Right atrium auricular region (tissue), 2 donors: ENCODE measurements at regions not wholly inside any gene's neighbourhood (a gene's known extent, or its start where the extent isn't known, plus 50 kb on each side); places are given as distances from the start of the nearest gene placed in this dataset.

Experiments
- DNase-seq: peaks from one replicate; pipeline ENCODE4 v3.0.0-alpha.2; 2019; ENCODE audit warnings: low spot score
- H3K27ac ChIP-seq, 2 donors: fragments of 200-600 bp; sonication (generic); 1 replicate in 1 of 2; 2 replicates in 1 of 2; pipeline ENCODE4 v1.5.1; 2016 to 2019
- H3K27me3 ChIP-seq, 2 donors: fragments of 200-600 bp; sonication (generic); one replicate each; pipeline versions ENCODE4 v1.5.1 to v1.6.0; 2017 to 2019
- H3K36me3 ChIP-seq: fragments of 200-600 bp; sonication (generic); one replicate; pipeline ENCODE4 v1.5.1; 2016
- H3K4me1 ChIP-seq, 2 donors: fragments of 200-600 bp; sonication (generic); one replicate each; pipeline versions ENCODE4 v1.5.1 to v1.6.0; 2017 to 2019
- H3K4me3 ChIP-seq, 2 donors: fragments of 200-600 bp; sonication (generic); 1 replicate in 1 of 2; 2 replicates in 1 of 2; pipeline ENCODE4 v1.5.1; 2017 to 2019; ENCODE audit warnings: mild to moderate bottlenecking in 1 of 2, moderate library complexity in 1 of 2
- H3K9me3 ChIP-seq, 2 donors: fragments of 200-600 bp; sonication (generic); one replicate each; pipeline ENCODE4 v1.5.1; 2019
- TF ChIP-seq, protein P1 (sequence below), 2 donors: fragments of 200-600 bp; sonication (generic); IDR thresholded peaks; one replicate each; pipeline ENCODE4 v1.5.1; 2019; ENCODE audit warnings: antibody characterized with exemption in 2 of 2

DNA sequence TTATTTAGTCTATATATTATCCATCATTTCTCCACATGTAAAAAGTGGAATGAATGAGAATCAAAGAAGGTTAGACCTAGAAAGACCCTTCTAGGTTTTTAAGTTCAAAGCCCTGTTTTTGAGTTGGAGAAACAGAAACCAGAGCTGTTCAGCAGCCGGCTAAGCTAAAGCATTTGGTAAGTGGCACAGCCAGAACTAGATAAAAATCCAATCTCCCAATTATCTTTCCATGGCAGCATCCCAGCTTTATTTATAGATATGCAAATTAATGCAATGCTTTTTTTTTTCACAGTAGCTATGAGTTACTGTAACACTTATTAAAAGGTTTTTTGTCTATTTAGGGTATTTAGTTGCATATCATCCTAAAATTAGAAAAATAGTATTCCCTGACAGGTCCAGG, 85.1 kb downstream of the NIBAN1 start:
- H3K9me3 ChIP-seq: no peaks in the 10 kb centered on the region
- H3K4me1 ChIP-seq: peaks cover 0 to 66% of the 10 kb centered on the region in 2 donors
- no peaks in the 10 kb centered on the region for H3K27me3 ChIP-seq
- DNase-seq: no peak
- H3K4me3 ChIP-seq: no peak overlapping the region
- TF ChIP-seq, protein P1, sequence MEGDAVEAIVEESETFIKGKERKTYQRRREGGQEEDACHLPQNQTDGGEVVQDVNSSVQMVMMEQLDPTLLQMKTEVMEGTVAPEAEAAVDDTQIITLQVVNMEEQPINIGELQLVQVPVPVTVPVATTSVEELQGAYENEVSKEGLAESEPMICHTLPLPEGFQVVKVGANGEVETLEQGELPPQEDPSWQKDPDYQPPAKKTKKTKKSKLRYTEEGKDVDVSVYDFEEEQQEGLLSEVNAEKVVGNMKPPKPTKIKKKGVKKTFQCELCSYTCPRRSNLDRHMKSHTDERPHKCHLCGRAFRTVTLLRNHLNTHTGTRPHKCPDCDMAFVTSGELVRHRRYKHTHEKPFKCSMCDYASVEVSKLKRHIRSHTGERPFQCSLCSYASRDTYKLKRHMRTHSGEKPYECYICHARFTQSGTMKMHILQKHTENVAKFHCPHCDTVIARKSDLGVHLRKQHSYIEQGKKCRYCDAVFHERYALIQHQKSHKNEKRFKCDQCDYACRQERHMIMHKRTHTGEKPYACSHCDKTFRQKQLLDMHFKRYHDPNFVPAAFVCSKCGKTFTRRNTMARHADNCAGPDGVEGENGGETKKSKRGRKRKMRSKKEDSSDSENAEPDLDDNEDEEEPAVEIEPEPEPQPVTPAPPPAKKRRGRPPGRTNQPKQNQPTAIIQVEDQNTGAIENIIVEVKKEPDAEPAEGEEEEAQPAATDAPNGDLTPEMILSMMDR (IDR thresholded peaks at IDR 0.05): no peak
- peaks cover 19% of the 10 kb centered on the region for H3K36me3 ChIP-seq
- peak overlapping the region; percentile 67 to 95 for H3K27ac ChIP-seq

DNA sequence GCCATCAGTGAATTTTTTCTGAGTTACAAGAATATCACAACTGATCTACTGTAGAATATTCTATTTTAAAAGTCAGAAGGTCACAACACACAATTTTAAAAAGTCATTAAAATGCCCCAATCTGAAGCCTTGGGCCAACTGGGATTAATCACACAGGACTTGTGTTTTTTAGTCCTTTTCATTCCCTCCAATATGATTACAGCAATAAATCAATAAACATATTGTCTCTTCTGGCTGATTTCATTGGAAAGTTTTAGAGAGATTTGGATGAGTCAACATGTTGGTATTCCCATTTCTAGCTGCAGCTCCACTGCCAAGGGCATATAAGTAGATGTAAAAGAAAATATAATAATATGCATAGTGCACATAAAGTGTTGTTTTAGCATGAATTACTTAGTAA, 85.8 kb downstream of the NIBAN1 start:
- Histone ChIP-seq H3K9me3 (no peaks in the 10 kb centered on the region), H3K36me3 (peaks cover 18% of the 10 kb centered on the region), H3K27me3 (no peaks in the 10 kb centered on the region), H3K4me1 (peaks cover 0 to 68% of the 10 kb centered on the region in 2 donors), H3K4me3 (no peak overlapping the region), H3K27ac (peak overlapping the region; percentile 67 to 95)
- no peak for DNase-seq
- TF ChIP-seq, protein P1 (IDR thresholded peaks at IDR 0.05): no peak

DNA sequence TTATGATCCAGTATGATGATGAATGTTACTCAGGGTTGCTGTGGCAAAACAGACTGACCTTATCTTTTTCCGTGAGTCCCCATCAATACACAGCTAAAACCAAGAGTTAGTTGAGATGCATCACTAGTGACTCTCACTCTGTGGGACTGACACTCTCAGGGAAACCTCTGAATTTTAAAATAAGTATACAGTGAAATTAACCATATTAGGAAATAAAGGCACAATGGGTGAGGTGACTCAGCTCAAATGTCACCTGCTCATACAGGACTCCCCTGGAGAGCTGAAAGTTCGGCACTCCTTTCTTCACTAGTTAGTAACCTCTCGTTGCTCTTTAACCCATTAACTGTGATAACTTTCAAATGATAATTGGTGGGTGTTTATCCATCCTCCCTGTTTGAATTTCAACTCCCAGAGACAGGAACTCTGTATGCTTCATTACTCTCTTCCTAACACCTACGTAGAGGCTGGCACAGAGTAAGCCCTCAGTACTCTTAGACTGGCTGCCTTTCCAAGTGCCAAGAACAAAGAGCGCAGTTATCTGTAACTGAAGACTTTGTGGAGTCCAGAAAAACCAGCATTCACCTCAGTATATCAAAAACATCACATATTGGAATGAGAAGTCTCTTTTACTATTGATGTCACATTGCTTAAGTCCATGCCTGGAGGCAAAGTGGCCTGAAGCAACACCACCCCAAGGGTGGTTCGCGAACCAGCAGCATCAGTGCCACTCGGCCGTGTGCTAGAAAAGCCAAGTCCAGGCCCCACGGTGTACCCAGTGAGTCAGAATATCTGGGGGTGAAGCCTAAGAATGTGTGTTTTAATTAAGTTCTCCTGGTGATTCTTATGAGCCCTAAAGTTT, 91.1 kb downstream of the NIBAN1 start:
- no peaks in the 10 kb centered on the region for H3K9me3 ChIP-seq
- peaks cover 15% of the 10 kb centered on the region for H3K36me3 ChIP-seq
- H3K4me1 ChIP-seq: peaks cover 0 to 86% of the 10 kb centered on the region in 2 donors
- DNase-seq: no peak
- no peaks in the 10 kb centered on the region for H3K27me3 ChIP-seq
- TF ChIP-seq, protein P1 (IDR thresholded peaks at IDR 0.05): no peak
- peak overlapping the region; percentile 77 to 95 for H3K27ac ChIP-seq
- no peak overlapping the region for H3K4me3 ChIP-seq

DNA sequence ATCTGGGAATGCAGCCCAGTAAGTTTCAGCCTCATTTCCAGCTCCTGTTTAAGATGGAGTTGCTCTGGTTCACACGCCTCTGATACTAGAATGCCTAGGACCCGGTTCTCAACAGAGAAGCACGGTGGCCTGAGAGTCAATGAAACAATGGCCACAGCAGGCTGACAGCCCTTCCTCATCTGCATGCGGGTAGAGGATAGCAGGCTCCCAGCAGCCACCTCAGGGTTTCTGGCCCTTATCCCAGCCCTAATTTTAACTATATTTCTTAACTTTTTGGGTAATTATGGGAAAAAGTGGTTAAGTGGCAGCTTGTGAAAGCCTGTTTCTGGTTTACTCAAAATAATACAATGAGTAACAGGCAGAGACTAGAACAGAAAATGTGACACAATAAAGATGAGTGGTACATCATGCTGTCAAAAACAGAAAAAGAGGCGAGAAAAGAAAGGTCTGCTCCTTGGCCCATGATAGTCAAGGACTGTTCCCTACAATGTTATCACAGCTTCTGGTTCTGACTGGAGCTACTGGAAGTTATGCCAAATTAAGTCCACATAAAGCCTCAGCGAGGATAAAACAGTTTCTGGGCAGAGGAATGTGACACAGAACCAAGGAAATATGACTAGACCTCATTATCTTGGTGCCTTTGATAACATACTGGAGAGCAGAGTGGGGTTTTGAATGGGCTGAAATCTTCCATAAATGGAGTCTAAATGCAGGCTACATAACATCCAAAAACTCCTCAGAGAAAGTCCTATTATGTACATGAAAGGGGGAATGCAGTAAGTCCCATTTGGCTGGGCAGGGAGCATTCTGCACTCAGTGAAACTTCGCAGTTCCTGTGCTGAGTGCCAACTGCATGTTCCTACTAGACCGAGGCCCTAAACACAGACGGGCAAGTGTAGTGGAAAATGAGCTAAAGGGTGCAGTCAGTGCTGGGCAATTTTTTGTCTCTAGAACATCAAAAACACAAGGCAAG, 92.1 kb downstream of the NIBAN1 start:
- Histone ChIP-seq H3K36me3 (peaks cover 9% of the 10 kb centered on the region), H3K4me3 (no peak overlapping the region), H3K4me1 (peaks cover 0 to 83% of the 10 kb centered on the region in 2 donors), H3K9me3 (no peaks in the 10 kb centered on the region), H3K27ac (peak overlapping the region; percentile 77 to 95), H3K27me3 (no peaks in the 10 kb centered on the region)
- TF ChIP-seq, protein P1 (IDR thresholded peaks at IDR 0.05): no peak
- no peak for DNase-seq

DNA sequence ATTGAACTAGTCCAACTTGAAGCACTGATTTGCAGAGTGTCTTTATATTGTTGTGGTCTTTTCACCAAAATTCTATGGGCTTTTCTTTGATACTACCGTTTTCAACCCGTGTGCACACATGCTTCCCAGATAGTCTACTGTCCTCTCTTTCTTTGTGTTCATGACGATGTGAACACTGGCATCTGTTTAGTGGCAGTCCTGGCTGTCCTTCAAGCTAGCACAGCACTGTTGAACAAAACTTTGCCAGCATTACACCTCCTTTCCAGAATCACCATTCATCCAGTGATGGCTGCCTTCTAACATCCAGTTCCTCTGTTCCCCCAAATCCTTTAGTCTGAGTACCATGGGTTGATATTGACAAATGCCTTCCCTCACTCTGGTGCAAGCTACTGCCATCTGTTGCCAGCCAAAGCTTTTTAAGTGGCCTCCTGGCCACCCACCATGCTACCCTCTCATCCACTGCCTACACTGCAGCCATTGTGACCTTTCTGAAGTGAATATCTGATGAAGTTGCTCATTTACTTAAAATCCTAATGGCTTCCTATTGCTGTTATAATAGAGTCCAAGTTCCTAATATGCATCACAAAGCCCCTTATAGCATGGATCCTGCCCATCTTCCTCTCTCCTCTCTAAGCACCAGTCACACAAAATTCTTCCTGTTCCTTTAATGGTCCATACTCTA, 94.3 kb downstream of the NIBAN1 start:
- Histone ChIP-seq H3K9me3 (no peaks in the 10 kb centered on the region), H3K4me3 (no peak overlapping the region), H3K27ac (peak overlapping the region; percentile 77 to 95), H3K36me3 (peaks cover 9% of the 10 kb centered on the region), H3K27me3 (no peaks in the 10 kb centered on the region), H3K4me1 (peaks cover 0 to 75% of the 10 kb centered on the region in 2 donors)
- DNase-seq: no peak
- TF ChIP-seq, protein P1 (IDR thresholded peaks at IDR 0.05): no peak
